ENCODE measurements at regions not wholly inside any gene's neighbourhood (a gene's known extent, or its start where the extent isn't known, plus 50 kb on each side); places are given as distances from the start of the nearest gene placed in this dataset.

DNA sequence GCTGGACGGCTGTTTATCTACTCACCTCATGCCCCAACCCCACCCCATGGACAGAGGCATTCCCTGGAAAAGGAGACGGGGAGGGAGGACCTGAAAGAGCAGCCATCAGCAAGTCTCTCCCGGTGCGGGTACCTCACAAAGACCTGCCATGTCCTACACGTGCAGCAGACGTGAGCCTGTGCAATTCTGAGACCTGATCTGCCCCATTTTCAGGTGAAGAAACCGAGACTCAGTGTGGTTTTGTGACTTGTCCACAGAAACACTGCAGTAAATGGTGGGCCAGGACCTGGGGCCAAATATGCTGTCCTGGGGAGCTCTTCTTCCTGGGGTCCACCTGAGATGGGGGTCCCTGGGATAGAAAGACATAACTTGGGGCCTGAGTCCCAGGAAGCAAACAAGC lies 137.0 kb upstream of the LINGO1 start:
- Histone ChIP-seq H3K4me2 (no peak overlapping the region), H3F3A (ENCODE audit: low read depth) (no peaks in the 10 kb centered on the region), H3K36me3 (no peaks in the 10 kb centered on the region), H3K9ac (no peak overlapping the region), H3K4me3 (no peak overlapping the region), H3K4me1 (peaks cover 15% of the 10 kb centered on the region), H2AFZ (replicated peaks) (no peak overlapping the region), H3K27ac (no peak overlapping the region), H3K9me3 (ENCODE audit: low read depth) (no peaks in the 10 kb centered on the region), H3K79me2 (ENCODE audit: low read depth) (no peaks in the 10 kb centered on the region), H3K27me3 (no peaks in the 10 kb centered on the region), H4K20me1 (ENCODE audit: low read depth) (no peaks in the 10 kb centered on the region)
- H3K27ac Mint-ChIP-seq, result no peak overlapping the region
- H3K27me3 Mint-ChIP-seq (ENCODE audit: insufficient read depth, low read depth), result no peaks in the 10 kb centered on the region
- H3K4me3 Mint-ChIP-seq, result no peak overlapping the region
- no peak for DNase-seq (ENCODE audit: low spot score)
- H3K36me3 Mint-ChIP-seq, result no peaks in the 10 kb centered on the region
- H3K4me1 Mint-ChIP-seq, result no peaks in the 10 kb centered on the region
- TF ChIP-seq EZH2 (IDR thresholded peaks at IDR 0.05) (no peak), CTCF (IDR thresholded peaks at IDR 0.05) (no peak), EZH2phosphoT487 (IDR thresholded peaks at IDR 0.05) (no peak)
- no peaks in the 10 kb centered on the region for H3K9me3 Mint-ChIP-seq

- TF ChIP-seq EZH2phosphoT487 (IDR thresholded peaks at IDR 0.05) (no peak), CTCF (IDR thresholded peaks at IDR 0.05) (no peak), EZH2 (IDR thresholded peaks at IDR 0.05) (no peak)
- Mint-ChIP-seq H3K36me3 (no peaks in the 10 kb centered on the region), H3K4me3 (no peak overlapping the region)
Measured at GRCh38 chr15:77768521-77769078, 135.9 kb upstream of the LINGO1 start.

DNA sequence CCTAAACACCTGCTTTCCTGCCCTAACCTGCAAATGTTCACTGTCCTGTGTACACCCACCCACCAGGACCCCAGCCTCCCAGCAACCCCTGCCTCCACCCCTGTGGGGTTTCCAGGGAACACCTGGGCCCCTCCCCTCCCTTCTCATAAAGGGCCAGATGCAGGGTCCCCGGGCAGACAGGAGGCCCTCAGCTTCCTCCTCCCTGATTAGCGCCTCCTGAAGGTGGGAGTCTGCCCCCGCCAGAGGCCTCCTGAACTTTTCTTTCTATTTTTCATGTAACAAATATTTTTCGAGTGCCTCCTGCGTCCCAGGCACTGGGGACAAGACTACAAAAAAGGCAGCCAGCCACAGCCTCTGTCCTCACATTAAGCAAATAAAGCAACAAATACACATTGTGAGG lies 135.4 kb upstream of the LINGO1 start:
- Mint-ChIP-seq H3K36me3 (no peaks in the 10 kb centered on the region), H3K9me3 (no peaks in the 10 kb centered on the region), H3K27me3 (ENCODE audit: insufficient read depth, low read depth) (no peaks in the 10 kb centered on the region), H3K27ac (no peak overlapping the region), H3K4me1 (no peaks in the 10 kb centered on the region), H3K4me3 (no peak overlapping the region)
- peaks cover 21% of the 10 kb centered on the region for H3K4me1 ChIP-seq
- no peaks in the 10 kb centered on the region for H3K36me3 ChIP-seq
- H3K9me3 ChIP-seq (ENCODE audit: low read depth), result no peaks in the 10 kb centered on the region
- H3K27me3 ChIP-seq, result no peaks in the 10 kb centered on the region
- H3K79me2 ChIP-seq (ENCODE audit: low read depth), result no peaks in the 10 kb centered on the region
- no peaks in the 10 kb centered on the region for H4K20me1 ChIP-seq (ENCODE audit: low read depth)
- no peak overlapping the region for H2AFZ ChIP-seq (replicated peaks)
- TF ChIP-seq CTCF (IDR thresholded peaks at IDR 0.05) (peak; percentile 32), EZH2phosphoT487 (IDR thresholded peaks at IDR 0.05) (no peak)
- H3F3A ChIP-seq (ENCODE audit: low read depth), result no peaks in the 10 kb centered on the region
- DNase-seq (ENCODE audit: low spot score), result no peak
- no peak overlapping the region for H3K9ac ChIP-seq
- peak overlapping the region; percentile 32 for H3K4me2 ChIP-seq
- H3K27ac ChIP-seq, result no peak overlapping the region
- H3K4me3 ChIP-seq, result no peak overlapping the region

More at GRCh38 chr15:77768521-77769078, 135.9 kb upstream of the LINGO1 start:
- Mint-ChIP-seq H3K27ac (no peak overlapping the region), H3K9me3 (no peaks in the 10 kb centered on the region), H3K4me1 (no peaks in the 10 kb centered on the region), H3K27me3 (ENCODE audit: insufficient read depth, low read depth) (no peaks in the 10 kb centered on the region)
- Histone ChIP-seq H3K36me3 (no peaks in the 10 kb centered on the region), H3K27me3 (no peaks in the 10 kb centered on the region), H3K9ac (no peak overlapping the region), H4K20me1 (ENCODE audit: low read depth) (no peaks in the 10 kb centered on the region), H3K27ac (no peak overlapping the region), H3K4me1 (peaks cover 18% of the 10 kb centered on the region), H3K9me3 (ENCODE audit: low read depth) (no peaks in the 10 kb centered on the region), H3F3A (ENCODE audit: low read depth) (no peaks in the 10 kb centered on the region), H3K4me3 (no peak overlapping the region), H2AFZ (replicated peaks) (no peak overlapping the region), H3K4me2 (peak overlapping the region; percentile 32), H3K79me2 (ENCODE audit: low read depth) (no peaks in the 10 kb centered on the region)
- no peak for DNase-seq (ENCODE audit: low spot score)

Measured in neural progenitor cell (in vitro differentiated cells).